Smooth muscle cell (in vitro differentiated cells): ENCODE measurements at regions not wholly inside any gene's neighbourhood (a gene's known extent, or its start where the extent isn't known, plus 50 kb on each side); places are given as distances from the start of the nearest gene placed in this dataset.
"Not testable (repeated sequence)": the region's sequence is repeated elsewhere in the genome, so short reads cannot be mapped to it uniquely, and the experiment has no call there.

Experiments used
- DNase-seq: peaks from one replicate; lab custom pipeline; 2025; ENCODE audit not compliant: unreplicated experiment; lab: John Stamatoyannopoulos, UW
- H2AFZ ChIP-seq: fragments of 200-600 bp; sonication (generic); 2 replicates; pipeline ENCODE4 v1.6.0; 2016; ENCODE audit warnings: antibody characterized with exemption, low read depth, mild to moderate bottlenecking
- H3F3A ChIP-seq: fragments of 200-600 bp; sonication (generic); 2 replicates; pipeline ENCODE4 v1.6.0; 2017; ENCODE audit warnings: antibody characterized with exemption, low read depth
- H3K27ac ChIP-seq: fragments of 200-600 bp; sonication (generic); 2 replicates; pipeline ENCODE4 v1.5.1; 2016; ENCODE audit warnings: low read depth, mild to moderate bottlenecking
- H3K27me3 ChIP-seq: fragments of 200-600 bp; sonication (generic); 2 replicates; pipeline ENCODE4 v1.6.1; 2016; ENCODE audit warnings: low read depth, mild to moderate bottlenecking
- H3K36me3 ChIP-seq: fragments of 200-600 bp; sonication (generic); 2 replicates; pipeline ENCODE4 v1.5.1; 2016; ENCODE audit warnings: low read depth
- H3K4me1 ChIP-seq: fragments of 200-600 bp; sonication (generic); 2 replicates; pipeline ENCODE4 v1.5.1; 2016; ENCODE audit warnings: low read depth
- H3K4me2 ChIP-seq: fragments of 200-600 bp; sonication (generic); 2 replicates; pipeline ENCODE4 v1.6.0; 2016; ENCODE audit warnings: mild to moderate bottlenecking
- H3K4me3 ChIP-seq: fragments of 200-600 bp; sonication (generic); 2 replicates; pipeline ENCODE4 v1.5.1; 2016; ENCODE audit warnings: mild to moderate bottlenecking
- H3K79me2 ChIP-seq: fragments of 200-600 bp; sonication (generic); 2 replicates; pipeline ENCODE4 v1.6.0; 2016; ENCODE audit warnings: low read depth, mild to moderate bottlenecking
- H3K9ac ChIP-seq: fragments of 200-600 bp; sonication (generic); 2 replicates; pipeline ENCODE4 v1.6.0; 2016; ENCODE audit warnings: low read depth
- H3K9me3 ChIP-seq: fragments of 200-600 bp; sonication (generic); replicated peaks from 2 replicates; pipeline ENCODE4 v1.5.1; 2016; ENCODE audit warnings: low read depth
- H4K20me1 ChIP-seq: fragments of 200-600 bp; sonication (generic); 2 replicates; pipeline ENCODE4 v1.6.0; 2016; ENCODE audit warnings: low read depth
- WGBS: methylation state at CpG from one replicate; pipeline ENCODE4 v1.1.7; 2016; ENCODE audit warnings: low lambda C conversion rate; 5-methylcytosine and 5-hydroxymethylcytosine counted together
- TF ChIP-seq, protein P1 (sequence below): fragments of 200-600 bp; sonication (generic); IDR thresholded peaks from 2 replicates; pipeline ENCODE4 v1.5.1; 2017; ENCODE audit warnings: borderline replicate concordance, mild to moderate bottlenecking, antibody characterized with exemption; ENCODE audit not compliant: insufficient read depth, poor library complexity, severe bottlenecking

DNA sequence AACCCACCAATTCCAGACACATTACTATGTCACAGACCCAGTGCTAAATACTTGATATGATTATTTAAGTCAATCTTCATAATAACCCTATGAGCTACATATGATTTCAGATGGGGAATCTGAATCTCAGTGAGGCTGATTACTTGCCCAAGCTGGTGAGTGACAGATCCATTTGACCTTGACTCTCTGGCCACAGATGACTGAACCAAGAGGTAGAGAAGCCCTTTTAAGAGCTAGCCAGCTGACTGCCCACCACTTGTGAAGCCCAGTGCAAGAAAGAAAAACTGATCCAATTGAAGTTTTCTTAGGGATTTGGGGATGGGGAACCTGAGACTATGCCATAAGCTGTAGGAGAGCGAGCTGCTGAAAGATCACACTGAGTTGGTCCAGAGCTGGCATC, 124.7 kb upstream of the SPATA12 start:
- H3K27ac ChIP-seq: no peak overlapping the region
- H3K4me3 ChIP-seq: no peak overlapping the region
- no peak overlapping the region for H3K9ac ChIP-seq
- no peak for DNase-seq
- no peak overlapping the region for H3K4me2 ChIP-seq
- H2AFZ ChIP-seq: no peak overlapping the region
- H3K27me3 ChIP-seq: no peaks in the 10 kb centered on the region
- WGBS: 97% methylated on average over 1 of the region's 1 CpG
- H3K9me3 ChIP-seq: no peaks in the 10 kb centered on the region
- TF ChIP-seq, protein P1, sequence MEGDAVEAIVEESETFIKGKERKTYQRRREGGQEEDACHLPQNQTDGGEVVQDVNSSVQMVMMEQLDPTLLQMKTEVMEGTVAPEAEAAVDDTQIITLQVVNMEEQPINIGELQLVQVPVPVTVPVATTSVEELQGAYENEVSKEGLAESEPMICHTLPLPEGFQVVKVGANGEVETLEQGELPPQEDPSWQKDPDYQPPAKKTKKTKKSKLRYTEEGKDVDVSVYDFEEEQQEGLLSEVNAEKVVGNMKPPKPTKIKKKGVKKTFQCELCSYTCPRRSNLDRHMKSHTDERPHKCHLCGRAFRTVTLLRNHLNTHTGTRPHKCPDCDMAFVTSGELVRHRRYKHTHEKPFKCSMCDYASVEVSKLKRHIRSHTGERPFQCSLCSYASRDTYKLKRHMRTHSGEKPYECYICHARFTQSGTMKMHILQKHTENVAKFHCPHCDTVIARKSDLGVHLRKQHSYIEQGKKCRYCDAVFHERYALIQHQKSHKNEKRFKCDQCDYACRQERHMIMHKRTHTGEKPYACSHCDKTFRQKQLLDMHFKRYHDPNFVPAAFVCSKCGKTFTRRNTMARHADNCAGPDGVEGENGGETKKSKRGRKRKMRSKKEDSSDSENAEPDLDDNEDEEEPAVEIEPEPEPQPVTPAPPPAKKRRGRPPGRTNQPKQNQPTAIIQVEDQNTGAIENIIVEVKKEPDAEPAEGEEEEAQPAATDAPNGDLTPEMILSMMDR: no peak
- no peaks in the 10 kb centered on the region for H3K4me1 ChIP-seq
- no peaks in the 10 kb centered on the region for H3K79me2 ChIP-seq
- H3K36me3 ChIP-seq: no peaks in the 10 kb centered on the region
- no peaks in the 10 kb centered on the region for H4K20me1 ChIP-seq
- H3F3A ChIP-seq: no peaks in the 10 kb centered on the region

DNA sequence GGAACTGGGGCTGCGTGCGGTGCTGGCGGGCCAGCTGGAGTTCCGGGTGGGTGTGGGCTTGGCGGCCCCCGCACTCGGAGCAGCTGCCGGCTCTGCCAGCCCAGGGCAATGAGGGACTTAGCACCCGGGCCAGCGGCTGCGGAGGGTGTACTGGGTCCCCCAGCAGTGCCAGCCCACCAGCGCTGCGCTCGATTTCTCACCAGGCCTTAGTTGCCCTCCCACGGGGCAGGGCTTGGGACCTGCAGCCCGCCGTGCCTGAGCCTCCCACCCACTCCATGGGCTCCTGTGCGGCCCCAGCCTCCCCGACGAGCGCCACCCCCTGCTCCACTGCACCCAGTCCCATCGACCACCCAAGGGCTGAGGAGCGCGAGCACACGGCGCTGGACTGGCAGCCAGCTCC, 126.0 kb upstream of the SPATA12 start:
- not testable (repeated sequence) for H2AFZ ChIP-seq, H4K20me1 ChIP-seq, H3K9me3 ChIP-seq, DNase-seq, H3K4me1 ChIP-seq, H3K4me3 ChIP-seq, H3K27me3 ChIP-seq, H3K27ac ChIP-seq, H3K9ac ChIP-seq, H3K4me2 ChIP-seq, H3K36me3 ChIP-seq, H3F3A ChIP-seq, H3K79me2 ChIP-seq
- 96% methylated on average over 22 of the region's 26 CpGs for WGBS

DNA sequence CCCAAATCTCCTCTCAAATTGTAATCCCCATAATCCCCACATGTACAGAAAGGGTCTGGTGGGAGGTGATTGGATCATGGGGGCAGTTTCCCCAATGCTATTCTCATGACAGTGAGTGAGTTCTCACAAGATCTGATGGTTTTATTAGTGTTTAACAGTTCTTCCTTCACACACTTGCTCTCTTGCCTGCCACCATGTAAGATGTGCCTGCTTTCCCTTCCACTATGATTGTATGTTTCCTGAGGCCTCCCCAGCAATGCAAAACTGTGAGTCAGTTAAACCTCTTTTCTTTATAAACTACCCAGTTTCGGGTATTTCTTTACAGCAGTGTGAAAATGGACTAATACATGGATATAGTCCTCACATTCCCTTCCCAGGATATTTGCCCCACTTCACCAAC, 126.7 kb upstream of the SPATA12 start:
- H3K4me2 ChIP-seq: no peak overlapping the region
- no peaks in the 10 kb centered on the region for H4K20me1 ChIP-seq
- no peaks in the 10 kb centered on the region for H3K79me2 ChIP-seq
- no peak overlapping the region for H3K27ac ChIP-seq
- no peaks in the 10 kb centered on the region for H3K9me3 ChIP-seq
- H2AFZ ChIP-seq: no peak overlapping the region
- no peaks in the 10 kb centered on the region for H3K36me3 ChIP-seq
- H3K4me1 ChIP-seq: peaks cover under 1% of the 10 kb centered on the region
- no peak overlapping the region for H3K4me3 ChIP-seq
- no peak overlapping the region for H3K9ac ChIP-seq
- TF ChIP-seq, protein P1: no peak
- 100% methylated on average over 1 of the region's 1 CpG for WGBS
- no peak for DNase-seq
- H3K27me3 ChIP-seq: no peaks in the 10 kb centered on the region
- H3F3A ChIP-seq: no peaks in the 10 kb centered on the region

DNA sequence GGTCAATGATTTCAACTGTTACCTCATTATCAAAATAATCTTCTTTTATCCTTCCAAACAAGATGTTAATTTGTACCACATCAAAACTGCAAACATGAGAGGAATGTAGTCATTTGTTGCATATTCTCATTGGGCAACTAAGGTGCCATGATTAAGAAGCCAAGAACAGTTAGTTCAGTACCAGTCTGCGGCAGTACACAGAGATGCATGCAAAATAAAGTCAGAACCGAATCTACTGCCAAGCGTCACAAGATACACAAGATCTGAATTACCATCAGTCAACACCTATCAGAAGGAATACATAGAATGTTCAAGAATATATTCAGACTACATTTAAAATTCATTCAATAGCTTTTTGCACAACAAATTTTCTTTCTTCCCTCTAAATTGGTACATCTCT, 127.6 kb upstream of the SPATA12 start:
- 98% methylated on average over 3 of the region's 3 CpGs for WGBS
- no peak for DNase-seq

More for the DNA sequence above, 127.6 kb upstream of the SPATA12 start:
- Histone ChIP-seq H3K79me2 (no peaks in the 10 kb centered on the region), H2AFZ (no peak overlapping the region), H3K9ac (no peak overlapping the region), H3K9me3 (no peaks in the 10 kb centered on the region), H3K27me3 (no peaks in the 10 kb centered on the region), H4K20me1 (no peaks in the 10 kb centered on the region), H3K4me3 (no peak overlapping the region), H3F3A (no peaks in the 10 kb centered on the region), H3K4me2 (no peak overlapping the region), H3K36me3 (no peaks in the 10 kb centered on the region), H3K27ac (no peak overlapping the region), H3K4me1 (peaks cover 10% of the 10 kb centered on the region)
- TF ChIP-seq, protein P1: no peak
